Activated naive CD8-positive, alpha-beta T cell treated with anti-CD3 and anti-CD28 coated beads, Interleukin-2, amount 50 U/mL, for 16 hours (primary cell): ENCODE measurements at regions not wholly inside any gene's neighbourhood (a gene's known extent, or its start where the extent isn't known, plus 50 kb on each side); places are given as distances from the start of the nearest gene placed in this dataset.

Experiments used
- DNase-seq: peaks from one replicate; pipeline ENCODE4 v3.0.0-alpha.2; 2020; ENCODE audit warnings: low read depth, low spot score

- no peak for DNase-seq
Measured at GRCh38 chr4:24476282-24476681, 108.1 kb downstream of the DHX15 start.

GRCh38 chr4:24475756-24476155, 108.6 kb downstream of the DHX15 start:
- DNase-seq, result no peak

- DNase-seq, result no peak
Measured at GRCh38 chr4:24473309-24473721, 111.0 kb downstream of the DHX15 start.

GRCh38 chr4:24472514-24473308, 111.6 kb downstream of the DHX15 start:
- no peak for DNase-seq

- no peak for DNase-seq
Measured at GRCh38 chr4:24472161-24472510, 112.2 kb downstream of the DHX15 start.

- no peak for DNase-seq
Measured at GRCh38 chr4:24471486-24472160, 112.7 kb downstream of the DHX15 start.

GRCh38 chr4:24470666-24471485, 113.5 kb downstream of the DHX15 start:
- no peak for DNase-seq

GRCh38 chr4:24468071-24468470, 116.3 kb downstream of the DHX15 start:
- DNase-seq, result no peak

- DNase-seq, result no peak
Measured at GRCh38 chr4:24464566-24464965, 119.8 kb downstream of the DHX15 start.

GRCh38 chr4:24456431-24456830, 127.9 kb downstream of the DHX15 start:
- no peak for DNase-seq

GRCh38 chr4:24453951-24454350, 130.4 kb downstream of the DHX15 start:
- DNase-seq, result no peak

- DNase-seq, result no peak
Measured at GRCh38 chr4:24451870-24452269, 132.5 kb downstream of the DHX15 start.

- no peak for DNase-seq
Measured at GRCh38 chr4:24443200-24443599, 141.2 kb downstream of the DHX15 start.

GRCh38 chr4:24440765-24441164, 143.6 kb downstream of the DHX15 start:
- DNase-seq, result no peak

GRCh38 chr4:24434241-24434640, 150.1 kb downstream of the DHX15 start:
- DNase-seq, result no peak

GRCh38 chr4:24433515-24434214, 150.7 kb downstream of the DHX15 start:
- no peak for DNase-seq

GRCh38 chr4:24428850-24429249, 155.5 kb downstream of the DHX15 start:
- DNase-seq, result no peak

- no peak for DNase-seq
Measured at GRCh38 chr4:24426557-24426956, 157.8 kb downstream of the DHX15 start.

- DNase-seq, result no peak
Measured at GRCh38 chr4:24425863-24426262, 158.5 kb downstream of the DHX15 start.

GRCh38 chr4:24423670-24424069, 160.7 kb downstream of the DHX15 start:
- no peak for DNase-seq

- DNase-seq, result no peak
Measured at GRCh38 chr4:24422644-24423043, 161.7 kb downstream of the DHX15 start.
